ENCODE measurements at regions not wholly inside any gene's neighbourhood (a gene's known extent, or its start where the extent isn't known, plus 50 kb on each side); places are given as distances from the start of the nearest gene placed in this dataset.

DNA sequence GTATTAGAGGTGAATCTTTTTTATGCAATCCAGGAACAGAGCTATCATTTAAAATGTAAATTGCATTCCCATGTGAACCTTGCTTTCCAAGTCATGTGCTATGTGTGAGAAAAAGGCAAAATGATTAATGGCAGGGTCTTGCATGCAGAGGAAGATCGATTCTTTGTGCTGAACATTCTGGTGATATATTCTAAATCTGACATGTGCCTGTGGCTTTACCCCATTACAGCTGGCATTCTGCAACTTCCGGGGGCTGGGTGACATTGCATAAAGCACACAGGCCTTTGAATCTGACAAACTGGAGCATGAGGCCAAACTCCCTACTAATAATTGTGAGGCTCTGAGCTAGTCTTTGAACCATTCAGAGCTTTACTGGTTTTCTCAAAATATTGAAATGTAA lies 1449.7 kb downstream of the CDH8 start:
- TF ChIP-seq GATA3 (IDR thresholded peaks at IDR 0.05; ENCODE audit: low read depth, low read length) = no peak
- no peak for TF ChIP-seq GATA2 (IDR thresholded peaks at IDR 0.05; ENCODE audit: low read depth, low read length)

Data from SH-SY5Y (cell line).